Dedifferentiated amniotic fluid mesenchymal stem cell (primary cell): ENCODE measurements at regions not wholly inside any gene's neighbourhood (a gene's known extent, or its start where the extent isn't known, plus 50 kb on each side); places are given as distances from the start of the nearest gene placed in this dataset.
"Not testable (repeated sequence)": the region's sequence is repeated elsewhere in the genome, so short reads cannot be mapped to it uniquely, and the experiment has no call there.

Experiments
- DNase-seq: peaks from one replicate; pipeline ENCODE4 v3.0.0-alpha.2; 2016; ENCODE audit errors: extremely low spot score

DNA sequence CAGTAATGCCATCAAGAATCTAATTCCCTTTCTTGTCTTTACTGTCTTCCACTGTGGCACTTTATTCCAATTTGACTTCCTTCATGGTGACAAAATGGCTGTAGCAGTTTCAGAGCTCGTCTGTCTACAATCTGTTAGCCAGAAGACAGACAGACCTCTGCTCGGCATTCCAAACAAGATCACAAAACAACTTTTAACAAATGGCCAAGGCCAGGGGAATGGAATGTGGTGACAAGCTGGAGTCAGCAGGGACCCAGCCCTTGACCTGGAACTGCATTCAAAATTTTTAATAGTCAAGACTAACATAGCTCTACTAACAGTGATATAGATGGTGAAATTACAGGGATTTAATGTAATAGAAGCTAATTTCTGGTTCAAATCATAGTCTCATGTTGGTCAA lies 637.2 kb downstream of the ETS1 start:
- DNase-seq = no peak

DNA sequence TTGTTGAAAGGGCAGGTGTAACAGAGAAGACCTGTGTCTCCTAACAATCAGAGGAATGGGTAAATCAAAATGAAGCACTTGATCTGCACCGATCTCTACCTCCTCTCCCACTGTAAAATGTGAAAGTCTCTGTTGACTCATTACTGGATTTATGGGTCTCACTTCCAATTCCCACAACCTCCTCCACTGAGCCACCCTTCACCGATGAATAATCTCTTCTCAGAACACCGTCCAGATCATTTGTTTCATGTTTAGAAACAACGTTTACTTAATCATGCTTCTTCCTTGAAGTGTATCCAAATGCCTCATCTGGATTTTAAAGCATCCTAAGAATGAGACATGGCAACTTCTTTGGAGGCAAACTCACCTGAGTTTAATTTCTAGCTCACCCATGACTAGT lies 643.6 kb downstream of the ETS1 start:
- no peak for DNase-seq

GRCh38 chr11:127943152-127943551 lies 644.2 kb downstream of the ETS1 start:
- no peak for DNase-seq

GRCh38 chr11:127941554-127941953 lies 645.8 kb downstream of the ETS1 start:
- DNase-seq = not testable (repeated sequence)

- DNase-seq = no peak
Observed at GRCh38 chr11:127939000-127939399, 648.4 kb downstream of the ETS1 start.

DNA sequence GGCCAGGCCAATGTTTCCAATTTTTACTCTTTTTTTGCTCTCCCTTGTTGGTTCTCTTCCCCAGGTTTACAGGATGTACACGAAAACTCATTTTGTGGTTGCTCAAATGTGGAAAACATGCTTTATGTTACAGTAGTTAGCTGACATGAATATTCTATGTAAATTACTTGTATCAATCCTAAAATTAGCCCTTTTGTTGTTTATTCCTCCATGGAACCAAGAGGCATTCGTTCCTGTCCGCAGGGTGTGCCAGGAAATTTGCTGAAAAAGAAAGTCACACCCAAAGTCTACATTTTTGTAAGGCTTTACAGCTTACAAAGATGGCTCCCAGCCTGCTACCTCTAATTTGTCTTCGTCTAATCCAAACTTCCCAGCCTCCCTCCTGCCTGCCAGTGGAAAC lies 652.3 kb downstream of the ETS1 start:
- DNase-seq = no peak

DNA sequence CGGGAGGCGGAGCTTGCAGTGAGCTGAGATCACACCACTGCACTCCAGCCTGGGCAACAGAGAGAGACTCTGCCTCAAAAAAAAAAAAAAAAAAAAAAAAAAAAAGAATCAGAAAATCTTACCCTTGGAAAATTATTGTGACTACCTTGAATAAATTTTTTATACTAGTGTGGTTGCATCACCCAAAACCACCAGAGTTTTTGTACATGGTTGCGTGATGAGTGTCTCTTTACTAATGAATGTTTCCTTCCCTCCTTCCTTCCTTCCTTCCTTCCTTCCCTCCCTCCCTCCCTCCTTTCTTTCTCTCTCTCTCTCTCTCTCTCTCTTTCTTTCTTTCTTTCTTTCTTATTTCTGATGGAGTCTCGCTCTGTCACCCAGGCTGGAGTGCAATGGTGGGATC lies 653.4 kb downstream of the ETS1 start:
- not testable (repeated sequence) for DNase-seq

GRCh38 chr11:127931803-127932202 lies 655.6 kb downstream of the ETS1 start:
- DNase-seq = no peak

GRCh38 chr11:127926721-127927120 lies 660.6 kb downstream of the ETS1 start:
- no peak for DNase-seq

GRCh38 chr11:127925475-127925874 lies 661.9 kb downstream of the ETS1 start:
- no peak for DNase-seq

GRCh38 chr11:127919206-127920000 lies 668.0 kb downstream of the ETS1 start:
- peak; percentile 36 for DNase-seq

DNA sequence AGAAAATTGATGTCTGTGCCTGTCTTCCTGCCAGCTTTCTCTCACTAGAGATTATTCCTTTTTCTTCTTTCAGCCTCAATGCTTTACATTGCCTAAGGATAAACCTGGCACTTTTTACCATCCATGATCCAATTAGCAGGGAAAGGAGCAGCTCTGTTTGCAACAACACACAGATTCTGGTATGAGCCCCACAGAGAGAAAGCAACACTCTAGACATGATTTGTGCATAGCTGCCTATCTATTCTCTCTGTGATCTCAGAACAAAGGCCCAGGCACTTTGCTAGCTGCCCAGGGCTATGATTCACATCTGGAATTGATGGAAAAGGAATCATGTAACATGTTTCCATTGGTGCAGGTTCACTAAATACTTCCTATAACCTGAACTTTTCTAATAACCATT lies 685.0 kb downstream of the ETS1 start:
- no peak for DNase-seq

DNA sequence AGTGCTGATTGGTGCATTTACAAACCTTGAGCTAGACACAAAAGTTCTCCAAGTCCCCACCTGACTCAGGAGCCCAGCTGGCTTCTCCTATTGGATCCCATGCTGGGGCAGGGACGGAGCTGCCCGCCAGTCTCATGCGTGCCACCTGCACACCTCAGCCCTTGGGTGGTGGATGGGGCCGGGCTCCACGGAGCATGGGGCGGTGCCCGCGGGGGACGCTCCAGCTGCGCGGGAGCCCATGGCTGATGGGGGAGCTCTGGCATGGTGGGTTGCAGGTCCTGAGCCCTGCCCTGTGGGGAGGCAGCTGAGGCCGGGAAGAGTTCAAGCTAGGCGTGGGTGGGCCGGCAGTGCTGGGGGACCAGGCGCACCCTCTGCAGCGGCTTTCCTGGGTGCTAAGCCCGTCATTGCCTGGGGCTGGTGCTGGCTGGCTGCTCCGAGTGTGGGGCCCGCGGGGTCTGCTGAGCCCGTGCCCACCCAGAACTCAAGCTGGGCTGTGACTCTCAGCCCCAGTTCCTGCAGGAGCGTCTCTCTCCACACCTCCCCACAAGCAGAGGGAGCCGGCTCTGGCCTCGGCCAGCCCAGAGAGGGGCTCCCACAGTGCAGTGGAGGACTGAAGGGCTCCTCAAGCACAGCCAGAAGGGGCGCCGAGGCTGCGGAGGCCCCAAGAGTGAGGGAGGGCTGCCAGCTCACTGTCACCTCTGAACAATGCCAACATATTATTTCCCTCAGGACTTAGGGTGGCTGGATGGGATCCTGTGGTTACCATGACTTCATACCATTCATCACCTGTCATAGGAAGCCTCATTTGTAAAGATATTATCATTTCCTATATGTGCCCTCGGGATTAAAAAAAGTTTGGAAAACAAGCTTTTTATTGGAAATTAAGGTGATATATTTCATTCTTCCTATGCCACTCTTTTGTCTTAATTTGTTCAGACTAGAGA lies 688.7 kb downstream of the ETS1 start:
- no peak for DNase-seq

DNA sequence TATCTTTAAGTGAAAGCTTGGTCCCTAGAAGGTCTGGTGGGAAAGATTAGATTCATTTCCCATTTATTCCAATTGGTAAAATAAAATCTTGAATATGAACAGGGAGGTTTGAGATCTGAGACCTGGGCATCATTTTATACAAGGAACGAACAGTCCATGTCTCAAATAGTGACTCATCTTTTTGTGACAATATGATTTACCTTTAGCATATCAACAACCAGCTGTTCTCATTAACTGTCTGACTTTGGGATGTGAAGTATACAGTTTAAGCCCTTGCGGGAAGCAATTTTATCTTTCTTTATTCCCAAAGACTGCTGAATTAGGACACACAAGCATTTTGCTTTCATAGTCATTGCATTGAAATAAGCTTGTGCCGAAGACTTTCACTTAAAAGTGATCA lies 691.6 kb downstream of the ETS1 start:
- no peak for DNase-seq

- no peak for DNase-seq
Observed at GRCh38 chr11:127894316-127894715, 693.0 kb downstream of the ETS1 start.

- peak; percentile 75 for DNase-seq
Observed at GRCh38 chr11:127890030-127890615, 697.2 kb downstream of the ETS1 start.

DNA sequence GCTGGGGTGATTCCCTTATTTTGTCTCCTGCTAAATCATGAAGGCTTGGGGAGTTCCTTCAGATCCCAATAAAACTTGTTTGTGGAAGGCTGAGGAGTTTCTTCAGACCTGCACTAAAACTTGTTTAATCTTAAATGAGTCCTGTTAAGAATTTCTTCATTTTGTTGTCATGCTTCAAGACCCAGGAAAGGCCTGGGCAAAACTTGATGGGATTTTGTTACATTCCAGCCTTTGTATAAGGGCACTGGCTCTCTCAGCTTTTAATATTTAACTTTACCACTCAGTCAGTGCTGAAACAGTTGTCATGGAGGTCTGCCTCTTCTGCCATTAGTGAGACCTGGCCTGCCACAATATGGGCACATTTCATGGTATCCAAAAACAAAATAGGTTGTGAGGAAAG lies 699.0 kb downstream of the ETS1 start:
- no peak for DNase-seq

- DNase-seq = no peak
Observed at GRCh38 chr11:127875131-127875530, 712.2 kb downstream of the ETS1 start.

DNA sequence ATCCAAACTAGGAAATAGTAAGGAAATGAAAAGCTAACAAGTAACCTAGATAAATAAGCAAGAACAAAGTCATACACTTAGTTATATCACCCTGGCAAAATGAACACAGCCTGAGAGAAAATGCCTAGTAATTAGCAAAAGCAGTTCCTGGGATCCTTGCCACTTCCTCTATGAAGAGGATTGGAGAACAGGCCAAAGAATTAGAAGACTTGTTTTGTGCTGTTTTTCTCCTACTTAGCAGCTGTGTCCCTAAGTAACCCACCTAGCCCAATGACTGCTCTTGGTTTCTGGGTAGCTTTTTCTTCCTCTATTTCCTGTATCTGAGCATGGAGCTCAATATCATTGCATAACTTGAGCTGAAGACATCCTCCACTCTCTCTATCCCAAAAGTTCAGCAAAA lies 713.9 kb downstream of the ETS1 start:
- DNase-seq = no peak

- DNase-seq = no peak
Observed at GRCh38 chr11:127866109-127866508, 721.2 kb downstream of the ETS1 start.

DNA sequence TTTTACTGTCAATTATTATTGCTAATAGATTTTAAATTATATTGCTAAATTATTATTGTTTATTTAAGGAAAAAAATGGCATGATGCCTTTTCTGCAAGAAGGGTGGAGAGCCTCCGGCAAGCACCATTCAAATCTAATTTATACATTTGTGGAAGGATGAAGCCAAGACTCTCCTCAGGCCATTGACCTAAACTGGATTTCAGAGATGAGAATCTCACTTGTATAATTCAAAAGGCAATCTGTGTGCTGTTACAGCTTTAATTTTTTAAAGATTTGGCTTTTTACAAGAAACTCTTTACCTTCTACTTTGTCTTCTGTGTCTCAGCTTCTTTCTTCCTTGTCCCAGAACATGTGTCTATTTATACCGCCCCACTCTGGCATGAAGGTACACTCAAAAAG lies 722.5 kb downstream of the ETS1 start:
- no peak for DNase-seq

- no peak for DNase-seq
Observed at GRCh38 chr11:127862406-127862805, 725.0 kb downstream of the ETS1 start.

DNA sequence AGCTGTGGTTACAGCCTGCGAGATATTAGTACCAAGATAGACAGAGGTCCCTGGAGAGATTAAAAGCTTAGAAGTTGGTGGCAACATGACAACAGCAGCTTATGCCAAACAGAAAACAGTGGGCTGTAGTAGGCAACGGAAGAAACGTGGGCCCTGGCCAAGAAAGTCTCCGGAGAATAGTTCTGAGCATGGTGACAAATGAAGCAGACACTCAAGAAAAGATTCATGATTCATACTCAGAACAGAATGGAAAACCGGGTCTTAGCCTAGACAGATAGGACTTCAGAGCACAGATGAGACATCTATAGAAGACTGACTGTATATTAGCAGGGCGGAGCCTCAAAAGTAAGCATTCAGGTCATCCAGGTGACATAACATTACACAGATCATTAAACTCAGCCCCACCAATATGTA lies 727.4 kb downstream of the ETS1 start:
- no peak for DNase-seq
